GM12872 (cell line): ENCODE measurements at regions not wholly inside any gene's neighbourhood (a gene's known extent, or its start where the extent isn't known, plus 50 kb on each side); places are given as distances from the start of the nearest gene placed in this dataset.

Source experiments
- TF ChIP-seq, protein P1 (sequence below): IDR thresholded peaks from 3 replicates; pipeline ENCODE4 v1.5.1; 2011; ENCODE audit warnings: low read depth, mild to moderate bottlenecking, low read length, moderate library complexity; ENCODE audit not compliant: insufficient read depth

DNA sequence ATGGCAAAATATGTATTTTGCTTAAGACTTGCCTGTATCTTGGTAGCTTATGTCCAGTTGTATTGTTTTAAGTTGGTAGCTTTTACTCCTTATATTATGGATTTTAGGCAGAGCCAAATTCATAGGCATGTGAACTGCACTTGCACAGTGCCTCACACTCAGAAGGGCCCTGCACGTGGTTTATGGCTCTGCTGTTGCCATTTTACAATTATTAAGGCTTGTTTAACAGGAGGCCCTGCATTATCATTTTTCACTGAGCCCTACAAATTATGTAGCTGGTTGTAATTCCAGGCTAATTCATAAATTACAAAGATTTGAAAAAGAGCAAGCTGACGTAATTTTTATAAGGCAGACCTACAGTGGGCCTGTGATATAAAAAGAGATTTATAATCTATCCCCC lies 537.6 kb upstream of the UBE2E2 start:
- TF ChIP-seq, protein P1, sequence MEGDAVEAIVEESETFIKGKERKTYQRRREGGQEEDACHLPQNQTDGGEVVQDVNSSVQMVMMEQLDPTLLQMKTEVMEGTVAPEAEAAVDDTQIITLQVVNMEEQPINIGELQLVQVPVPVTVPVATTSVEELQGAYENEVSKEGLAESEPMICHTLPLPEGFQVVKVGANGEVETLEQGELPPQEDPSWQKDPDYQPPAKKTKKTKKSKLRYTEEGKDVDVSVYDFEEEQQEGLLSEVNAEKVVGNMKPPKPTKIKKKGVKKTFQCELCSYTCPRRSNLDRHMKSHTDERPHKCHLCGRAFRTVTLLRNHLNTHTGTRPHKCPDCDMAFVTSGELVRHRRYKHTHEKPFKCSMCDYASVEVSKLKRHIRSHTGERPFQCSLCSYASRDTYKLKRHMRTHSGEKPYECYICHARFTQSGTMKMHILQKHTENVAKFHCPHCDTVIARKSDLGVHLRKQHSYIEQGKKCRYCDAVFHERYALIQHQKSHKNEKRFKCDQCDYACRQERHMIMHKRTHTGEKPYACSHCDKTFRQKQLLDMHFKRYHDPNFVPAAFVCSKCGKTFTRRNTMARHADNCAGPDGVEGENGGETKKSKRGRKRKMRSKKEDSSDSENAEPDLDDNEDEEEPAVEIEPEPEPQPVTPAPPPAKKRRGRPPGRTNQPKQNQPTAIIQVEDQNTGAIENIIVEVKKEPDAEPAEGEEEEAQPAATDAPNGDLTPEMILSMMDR = no peak

DNA sequence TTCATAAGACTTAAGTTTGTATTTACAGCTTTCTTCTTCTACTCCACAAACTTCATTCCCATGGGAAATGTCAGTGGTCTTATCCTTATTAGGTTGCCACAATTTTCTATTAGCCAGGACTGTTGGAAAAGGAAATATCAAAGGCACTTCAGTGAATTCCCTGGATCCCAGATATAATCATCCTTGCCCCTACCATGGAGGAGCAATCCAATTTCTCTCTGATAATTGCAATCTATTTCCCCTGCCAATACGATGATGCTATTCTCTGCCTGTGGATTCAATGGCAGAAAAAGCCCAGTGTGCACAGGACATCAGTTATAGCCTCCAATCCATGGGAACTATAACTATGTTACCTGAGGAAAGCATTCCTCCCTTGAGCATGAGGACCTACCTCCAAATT lies 536.4 kb upstream of the UBE2E2 start:
- TF ChIP-seq, protein P1 = no peak

DNA sequence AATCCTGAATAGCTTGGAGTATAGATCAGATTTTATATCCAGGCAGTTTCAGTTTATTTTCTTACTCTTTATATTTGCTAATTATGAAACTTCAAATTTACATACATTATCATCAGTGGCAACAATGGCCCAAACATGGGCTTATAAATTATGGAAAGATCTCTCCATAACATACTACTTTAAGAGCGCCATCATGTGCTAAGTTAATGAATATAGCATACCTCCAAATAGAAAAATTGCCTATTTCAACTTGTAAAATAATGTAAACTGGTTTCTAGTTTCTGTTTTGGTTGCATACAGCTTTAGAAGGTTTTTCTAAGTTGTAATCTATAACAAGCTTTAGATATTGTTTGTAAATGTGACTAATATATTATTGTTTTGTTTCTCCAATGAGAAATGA lies 531.3 kb upstream of the UBE2E2 start:
- TF ChIP-seq, protein P1 = no peak

DNA sequence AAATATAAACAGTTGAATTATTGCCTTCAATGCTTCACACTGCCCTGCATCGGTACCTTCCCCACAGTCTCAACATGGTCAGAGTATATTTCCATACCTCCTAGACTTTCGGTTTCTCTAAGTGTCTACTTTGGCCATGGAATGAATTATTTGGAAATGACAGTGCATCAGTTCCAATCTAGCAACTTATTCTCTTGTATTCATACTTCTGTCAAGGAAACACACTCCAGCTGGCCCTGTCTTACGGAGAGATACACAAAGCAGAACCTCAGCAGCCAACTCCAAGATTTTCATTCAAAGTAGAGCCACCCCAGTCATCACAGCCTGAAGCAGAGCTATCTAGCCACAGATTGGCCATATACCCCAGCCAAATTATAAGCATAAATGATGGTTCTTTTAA lies 518.4 kb upstream of the UBE2E2 start:
- TF ChIP-seq, protein P1 = no peak

DNA sequence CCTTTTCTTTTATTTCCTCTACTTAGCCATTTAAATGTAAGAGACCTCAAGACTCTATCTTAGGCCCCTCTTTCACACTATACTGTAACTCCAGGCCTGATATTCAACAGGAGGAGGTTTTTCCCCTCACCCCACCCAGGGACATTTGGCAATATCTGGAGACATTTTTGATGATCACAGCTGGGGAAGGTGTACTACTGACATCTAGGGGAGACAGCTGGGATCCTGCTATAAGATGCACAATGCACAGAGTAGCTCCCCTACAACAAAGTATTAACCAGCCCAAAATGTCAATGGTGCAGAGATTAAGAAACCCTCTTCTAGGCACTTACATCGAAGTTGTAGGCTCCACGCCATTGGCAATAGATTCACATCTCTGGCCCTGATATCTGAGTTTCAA lies 517.5 kb upstream of the UBE2E2 start:
- TF ChIP-seq, protein P1 = peak; percentile 44; the same call in 2 of the 3 replicates

DNA sequence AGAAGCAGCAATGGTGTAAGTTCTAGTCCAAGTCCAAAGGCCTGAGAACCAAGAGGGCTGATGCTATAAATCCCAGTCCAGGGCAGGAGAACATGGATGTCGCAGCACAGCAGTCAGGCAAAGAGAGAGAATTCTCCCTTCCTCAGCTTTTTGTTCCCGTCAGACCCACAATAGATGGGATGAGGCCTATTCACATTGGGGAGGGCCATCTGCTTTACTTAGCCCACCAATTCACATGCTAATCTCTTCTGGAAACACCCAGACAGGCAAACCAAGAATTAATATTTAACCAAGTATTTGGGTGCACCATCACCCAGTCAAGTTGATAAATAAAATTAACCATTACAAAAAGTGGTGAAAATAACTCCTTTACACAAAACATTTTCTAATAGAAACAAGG lies 511.7 kb upstream of the UBE2E2 start:
- TF ChIP-seq, protein P1 = no peak

DNA sequence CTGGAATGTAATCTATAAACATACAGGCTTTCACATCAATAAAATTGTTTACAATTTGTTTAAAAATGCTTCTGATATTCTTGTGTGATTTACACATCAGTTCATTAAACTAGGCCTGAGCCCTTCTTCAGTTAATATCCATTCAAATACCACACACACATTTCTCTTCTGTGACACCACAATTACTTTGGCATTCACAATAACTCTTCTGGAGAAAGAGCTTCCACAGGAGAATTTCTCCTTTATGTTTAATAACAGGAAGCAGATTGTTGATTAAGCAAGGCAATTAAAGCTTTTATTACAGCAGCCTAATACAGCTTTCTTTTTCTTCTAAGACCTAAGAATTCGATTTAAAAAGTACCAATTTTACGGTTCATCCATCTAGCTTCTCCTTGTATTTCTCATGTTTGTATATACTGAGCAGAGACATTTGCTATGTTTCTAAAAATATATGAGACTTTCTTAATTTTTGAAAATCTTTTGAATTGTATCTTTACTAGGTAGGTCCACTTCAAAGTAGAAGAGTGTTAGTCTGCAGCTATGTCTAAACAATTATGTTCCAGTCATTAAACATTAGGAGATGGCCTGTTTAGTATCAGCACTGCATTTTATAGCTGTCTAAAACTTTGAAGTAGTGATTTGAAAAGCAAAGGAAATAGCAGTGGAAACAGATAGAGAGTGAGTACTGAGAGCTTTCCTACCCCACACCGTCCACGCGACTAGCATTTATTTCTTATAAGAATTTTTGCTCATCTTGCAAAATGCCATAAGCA lies 511.1 kb upstream of the UBE2E2 start:
- TF ChIP-seq, protein P1 = no peak
